MCF 10A (cell line): ENCODE measurements at regions not wholly inside any gene's neighbourhood (a gene's known extent, or its start where the extent isn't known, plus 50 kb on each side); places are given as distances from the start of the nearest gene placed in this dataset.

Source experiments
- BruUV-seq: library from RNA; stranded (reverse); fragments of 400-500 nt; replicated peaks from 2 replicates; lab custom pipeline; 2021; lab: Mats Ljungman, UMichigan
- CTCF ChIA-PET: fragments of 300-600 bp; sonication (Branson Sonifier 250); formaldehyde crosslinking; extraction: SDS; loops from one replicate; lab custom pipeline; 2021; ENCODE audit warnings: antibody characterized with exemption, inconsistent platforms; lab: Yijun Ruan, JAX
- POLR2A ChIA-PET: fragments of 300-600, 350-650 bp; sonication (Branson Sonifier 250); formaldehyde crosslinking; extraction: SDS; loops from one replicate; lab custom pipeline; 2020; ENCODE audit warnings: antibody characterized with exemption, inconsistent platforms; lab: Yijun Ruan, JAX
- DNase-seq: peaks from one replicate; pipeline ENCODE4 v3.0.0-alpha.2; 2018; ENCODE audit not compliant: unreplicated experiment
- H3K27ac Mint-ChIP-seq: one replicate; pipeline ENCODE4 v1.8.0; 2022; ENCODE audit warnings: mild to moderate bottlenecking, low read depth, mixed read lengths; ENCODE audit not compliant: unreplicated experiment
- H3K27me3 Mint-ChIP-seq: one replicate; pipeline ENCODE4 v1.8.0; 2022; ENCODE audit warnings: mixed read lengths; ENCODE audit not compliant: insufficient read depth, unreplicated experiment
- H3K36me3 Mint-ChIP-seq: one replicate; pipeline ENCODE4 v1.8.0; 2022; ENCODE audit warnings: mild to moderate bottlenecking, moderate library complexity, mixed read lengths; ENCODE audit not compliant: insufficient read depth, unreplicated experiment
- H3K4me1 Mint-ChIP-seq: one replicate; pipeline ENCODE4 v1.8.0; 2022; ENCODE audit warnings: mixed read lengths; ENCODE audit not compliant: insufficient read depth, unreplicated experiment
- H3K4me3 Mint-ChIP-seq: one replicate; pipeline ENCODE4 v1.8.0; 2022; ENCODE audit warnings: mild to moderate bottlenecking, moderate library complexity, mixed read lengths; ENCODE audit not compliant: unreplicated experiment
- H3K9me3 Mint-ChIP-seq: one replicate; pipeline ENCODE4 v1.8.0; 2022; ENCODE audit warnings: mixed read lengths; ENCODE audit not compliant: unreplicated experiment
- intact Hi-C: fragments of 100-400 bp; cut with micrococcal nuclease; formaldehyde crosslinking; loops from 2 replicates; pipeline ENCODE4 v1.14.1; 2022
- TF ChIP-seq, protein P1 (sequence below): fragments of 200-600 bp; IDR thresholded peaks from one replicate; pipeline ENCODE4 v1.8.0; 2022; ENCODE audit warnings: antibody characterized with exemption, mild to moderate bottlenecking; ENCODE audit not compliant: unreplicated experiment

DNA sequence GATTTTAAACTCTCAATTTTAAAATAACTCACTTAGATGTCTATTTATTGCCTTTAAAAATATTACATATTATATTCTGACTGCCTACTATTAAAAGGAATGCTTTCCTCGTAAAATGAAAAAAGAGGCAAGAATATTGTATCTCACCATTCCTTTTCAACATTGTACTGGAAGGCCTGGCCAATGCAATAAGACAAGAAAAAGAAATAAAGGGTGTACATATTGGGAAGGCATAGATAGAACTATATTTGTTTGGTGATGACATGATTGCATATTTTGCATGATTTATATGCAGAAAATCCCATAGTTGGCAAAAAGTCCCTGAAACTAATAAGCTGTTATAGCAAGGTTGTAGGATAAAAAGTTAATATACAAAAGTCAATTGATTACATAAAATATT, 474.6 kb upstream of the ATP2B1 start:
- TF ChIP-seq, protein P1, sequence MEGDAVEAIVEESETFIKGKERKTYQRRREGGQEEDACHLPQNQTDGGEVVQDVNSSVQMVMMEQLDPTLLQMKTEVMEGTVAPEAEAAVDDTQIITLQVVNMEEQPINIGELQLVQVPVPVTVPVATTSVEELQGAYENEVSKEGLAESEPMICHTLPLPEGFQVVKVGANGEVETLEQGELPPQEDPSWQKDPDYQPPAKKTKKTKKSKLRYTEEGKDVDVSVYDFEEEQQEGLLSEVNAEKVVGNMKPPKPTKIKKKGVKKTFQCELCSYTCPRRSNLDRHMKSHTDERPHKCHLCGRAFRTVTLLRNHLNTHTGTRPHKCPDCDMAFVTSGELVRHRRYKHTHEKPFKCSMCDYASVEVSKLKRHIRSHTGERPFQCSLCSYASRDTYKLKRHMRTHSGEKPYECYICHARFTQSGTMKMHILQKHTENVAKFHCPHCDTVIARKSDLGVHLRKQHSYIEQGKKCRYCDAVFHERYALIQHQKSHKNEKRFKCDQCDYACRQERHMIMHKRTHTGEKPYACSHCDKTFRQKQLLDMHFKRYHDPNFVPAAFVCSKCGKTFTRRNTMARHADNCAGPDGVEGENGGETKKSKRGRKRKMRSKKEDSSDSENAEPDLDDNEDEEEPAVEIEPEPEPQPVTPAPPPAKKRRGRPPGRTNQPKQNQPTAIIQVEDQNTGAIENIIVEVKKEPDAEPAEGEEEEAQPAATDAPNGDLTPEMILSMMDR: no peak
- no peaks in the 10 kb centered on the region for H3K27me3 Mint-ChIP-seq
- intact Hi-C loops: no loop called here
- no peak overlapping the region for H3K4me3 Mint-ChIP-seq
- no peaks in the 10 kb centered on the region for H3K9me3 Mint-ChIP-seq
- no peak for DNase-seq
- ChIA-PET CTCF (no interaction called here), POLR2A (no interaction called here)
- H3K36me3 Mint-ChIP-seq: peaks cover 5% of the 10 kb centered on the region
- no peak overlapping the region for H3K27ac Mint-ChIP-seq
- no peaks in the 10 kb centered on the region for H3K4me1 Mint-ChIP-seq
- no TSS peak for BruUV-seq

DNA sequence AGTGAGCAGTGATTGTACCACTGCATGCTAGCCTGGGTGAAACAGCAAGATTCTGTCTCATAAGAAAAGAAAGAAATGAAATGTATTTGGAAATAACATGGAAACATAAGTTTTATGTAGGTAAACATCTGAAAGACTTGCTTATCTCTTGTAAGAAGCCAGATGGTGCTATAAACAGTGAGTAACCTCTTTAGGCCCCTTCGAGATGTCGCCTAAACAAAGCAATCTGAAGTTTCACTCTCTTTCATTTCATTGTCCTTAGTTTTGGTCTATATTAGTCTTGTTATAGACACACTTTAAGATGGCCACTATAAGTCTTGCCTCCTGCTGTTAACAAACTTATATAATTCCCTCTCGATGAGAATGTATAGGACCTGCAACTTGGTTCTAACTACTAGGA, 472.6 kb upstream of the ATP2B1 start:
- intact Hi-C loops: no loop called here
- DNase-seq: no peak
- BruUV-seq: no TSS peak
- TF ChIP-seq, protein P1: no peak
- ChIA-PET POLR2A (no interaction called here), CTCF (interaction anchor here (0.6 kb wide), 2 partner anchors 38 to 208 kb away, joined by 3 to 4 read pairs; no protein-coding TSS in a partner anchor)
- no peaks in the 10 kb centered on the region for H3K9me3 Mint-ChIP-seq
- no peak overlapping the region for H3K27ac Mint-ChIP-seq
- H3K4me1 Mint-ChIP-seq: no peaks in the 10 kb centered on the region
- peaks cover 5% of the 10 kb centered on the region for H3K36me3 Mint-ChIP-seq
- no peaks in the 10 kb centered on the region for H3K27me3 Mint-ChIP-seq
- H3K4me3 Mint-ChIP-seq: no peak overlapping the region

GRCh38 chr12:90174956-90175355, 466.3 kb upstream of the ATP2B1 start:
- ChIA-PET POLR2A (interaction anchor here (0.6 kb wide), 1 partner anchor 170 kb away, joined by 3 read pairs; no protein-coding TSS in a partner anchor), CTCF (no interaction called here)
- intact Hi-C loops: no loop called here
- Mint-ChIP-seq H3K27me3 (no peaks in the 10 kb centered on the region), H3K36me3 (peaks cover 3% of the 10 kb centered on the region), H3K4me3 (no peak overlapping the region), H3K27ac (no peak overlapping the region), H3K9me3 (no peaks in the 10 kb centered on the region), H3K4me1 (no peaks in the 10 kb centered on the region)
- BruUV-seq: no TSS peak
- no peak for DNase-seq
- TF ChIP-seq, protein P1: no peak

GRCh38 chr12:90174198-90174510, 465.5 kb upstream of the ATP2B1 start:
- ChIA-PET CTCF (interaction anchor here (0.9 kb wide), 1 partner anchor 8 kb away, joined by 3 read pairs; no protein-coding TSS in a partner anchor), POLR2A (interaction anchor here (0.7 kb wide), 1 partner anchor 234 kb away, joined by 3 read pairs; no protein-coding TSS in a partner anchor)
- BruUV-seq: no TSS peak
- intact Hi-C loops: no loop called here
- Mint-ChIP-seq H3K27ac (no peak overlapping the region), H3K9me3 (no peaks in the 10 kb centered on the region), H3K36me3 (no peaks in the 10 kb centered on the region), H3K4me1 (no peaks in the 10 kb centered on the region), H3K27me3 (no peaks in the 10 kb centered on the region), H3K4me3 (no peak overlapping the region)
- TF ChIP-seq, protein P1: no peak
- peak; percentile 45 for DNase-seq
